K562 (cell line): ENCODE measurements at regions not wholly inside any gene's neighbourhood (a gene's known extent, or its start where the extent isn't known, plus 50 kb on each side); places are given as distances from the start of the nearest gene placed in this dataset.

ENCODE experiments used
- ATAC-seq: fragments of 200-7000 bp; cut with Tn5 transposase; 3 replicates; pipeline ENCODE4 v1.9.1; 2020; ENCODE audit warnings: moderate library complexity
- BruUV-seq: library from RNA; stranded (reverse); fragments of 400-500 nt; replicated peaks from 2 replicates; lab custom pipeline; 2021; lab: Mats Ljungman, UMichigan
- CTCF ChIA-PET: fragments of 300-600 bp; formaldehyde crosslinking; extraction: SDS; loops from one replicate; lab custom pipeline; 2021; ENCODE audit warnings: low intra/inter-chr PET ratio; lab: Yijun Ruan, JAX
- POLR2A ChIA-PET: fragments of 300-600, 350-650 bp; sonication (Branson Sonifier 250); formaldehyde crosslinking; extraction: SDS; loops from one replicate; lab custom pipeline; 2021; ENCODE audit warnings: antibody characterized with exemption, inconsistent platforms; lab: Yijun Ruan, JAX
- DNase-seq, 4 experiments: peaks; one replicate each; pipeline versions ENCODE4 v3.0.0 to v3.0.0-alpha.2; 2011 to 2018; ENCODE audit warnings: low spot score in 3 of 4, mixed read lengths in 3 of 4; ENCODE audit errors: extremely low read depth in 1 of 4
- FAIRE-seq: peaks from 2 replicates; lab custom pipeline; 2011; peaks lifted over from hg19 to GRCh38; lab: Jason Lieb, UNC
- H2AFZ ChIP-seq: 2 replicates; pipeline ENCODE4 v1.6.0; 2011; ENCODE audit warnings: low read depth, low read length, control low read depth, inconsistent platforms
- H3K27ac ChIP-seq: fragments of 200-600 bp; 3 replicates; pipeline ENCODE4 v1.8.0; 2011; ENCODE audit warnings: low read depth, mild to moderate bottlenecking, control low read depth, inconsistent platforms, low read length, moderate library complexity, mixed read lengths; ENCODE audit errors: extremely low read depth
- H3K27me3 ChIP-seq, 2 experiments: fragments of 300-600 bp in 1 of 2; 2 replicates in 1 of 2; 3 replicates in 1 of 2; pipeline versions ENCODE4 v1.6.0 to v1.8.0; 2011; ENCODE audit warnings: inconsistent platforms in 2 of 2, low read length in 2 of 2, mild to moderate bottlenecking in 1 of 2, mixed read lengths in 1 of 2, moderate library complexity in 1 of 2; ENCODE audit not compliant: control insufficient read depth in 2 of 2, insufficient read depth in 2 of 2
- H3K36me3 ChIP-seq: fragments of 300-600 bp; 3 replicates; pipeline ENCODE4 v1.8.0; 2011; ENCODE audit warnings: mild to moderate bottlenecking, low read length, inconsistent platforms; ENCODE audit not compliant: control insufficient read depth, insufficient read depth
- H3K4me1 ChIP-seq, 2 experiments: fragments of 200-600 bp in 1 of 2; replicated peaks in 1 of 2; 2 replicates in 1 of 2; 3 replicates in 1 of 2; pipeline versions ENCODE4 v1.5.1 to v1.8.0; 2011; ENCODE audit warnings: inconsistent platforms in 2 of 2, low read length in 2 of 2, mild to moderate bottlenecking in 1 of 2, mixed read lengths in 1 of 2, moderate library complexity in 1 of 2; ENCODE audit not compliant: control insufficient read depth in 2 of 2, insufficient read depth in 2 of 2
- H3K4me2 ChIP-seq: 2 replicates; pipeline ENCODE4 v1.6.1; 2011; ENCODE audit warnings: low read length, control low read depth, inconsistent platforms, mixed read lengths; ENCODE audit not compliant: insufficient read depth
- H3K4me3 ChIP-seq: fragments of 200-600 bp; sonication (generic), shearing (Covaris generic); 2 replicates; pipeline ENCODE4 v1.5.1; 2016; ENCODE audit warnings: control low read depth, inconsistent platforms
- H3K79me2 ChIP-seq: fragments of 200-600 bp; 3 replicates; pipeline ENCODE4 v1.8.0; 2011; ENCODE audit warnings: low read length, inconsistent platforms; ENCODE audit not compliant: control insufficient read depth, insufficient read depth
- H3K9ac ChIP-seq, 2 experiments: 2 replicates each; pipeline versions ENCODE4 v1.6.0 to v1.6.1; 2011; ENCODE audit warnings: low read depth in 2 of 2, low read length in 2 of 2, control low read depth in 1 of 2, inconsistent platforms in 1 of 2, mild to moderate bottlenecking in 1 of 2, mixed read lengths in 1 of 2; ENCODE audit not compliant: insufficient read depth in 1 of 2
- H3K9me1 ChIP-seq: one replicate; pipeline ENCODE4 v1.6.0; 2011; ENCODE audit warnings: inconsistent platforms, mild to moderate bottlenecking, low read length, moderate library complexity; ENCODE audit not compliant: control insufficient read depth, insufficient read depth
- H3K9me3 ChIP-seq: replicated peaks from 2 replicates; pipeline ENCODE4 v1.5.1; 2011; ENCODE audit warnings: low read depth, low read length, inconsistent platforms; ENCODE audit not compliant: control insufficient read depth, insufficient read depth
- H4K20me1 ChIP-seq: replicated peaks from 2 replicates; pipeline ENCODE4 v1.6.1; 2011; ENCODE audit warnings: low read length, inconsistent platforms, mixed read lengths; ENCODE audit not compliant: control insufficient read depth, insufficient read depth
- CBX5 ChIP-seq: IDR thresholded peaks from 2 replicates; pipeline ENCODE4 v1.6.1; 2014; ENCODE audit warnings: low read depth, borderline replicate concordance
- DACH1 ChIP-seq: fragments of 450-650 bp; IDR thresholded peaks from 2 replicates; pipeline ENCODE4 v1.6.1; 2018; ENCODE audit not compliant: partially characterized antibody
- EP400 ChIP-seq: fragments of 450-650 bp; IDR thresholded peaks from 2 replicates; pipeline ENCODE4 v1.6.1; 2017; ENCODE audit warnings: antibody characterized with exemption, mild to moderate bottlenecking, moderate library complexity
- EZH2 ChIP-seq: IDR thresholded peaks from 2 replicates; pipeline ENCODE4 v1.6.1; 2012; ENCODE audit warnings: low read depth, mild to moderate bottlenecking, inconsistent platforms, low read length, borderline replicate concordance
- ILK ChIP-seq: fragments of 450-650 bp; IDR thresholded peaks from 2 replicates; pipeline ENCODE4 v1.6.1; 2016; ENCODE audit warnings: missing genetic modification characterization, low read depth, mild to moderate bottlenecking, missing compliant biosample characterization, moderate library complexity, borderline replicate concordance
- JUN ChIP-seq, 2 experiments: sonication (generic) in 1 of 2; formaldehyde crosslinking in 1 of 2; IDR thresholded peaks; 2 replicates each; pipeline versions ENCODE4 v1.6.1 to v1.8.0; 2012 to 2022; ENCODE audit warnings: borderline replicate concordance in 2 of 2, mild to moderate bottlenecking in 2 of 2, improper control_type of control experiment in 1 of 2, low read depth in 1 of 2, low read length in 1 of 2, missing genetic modification reagents in 1 of 2
- NR1H2 ChIP-seq: sonication (generic); formaldehyde crosslinking; IDR thresholded peaks from 2 replicates; pipeline ENCODE4 v1.4.0; 2020; ENCODE audit warnings: mild to moderate bottlenecking, missing genetic modification reagents
- RBM34 ChIP-seq: fragments of 200-400 bp; formaldehyde crosslinking; IDR thresholded peaks from 2 replicates; pipeline ENCODE4 v1.6.1; 2018; ENCODE audit warnings: low read length, borderline replicate concordance; ENCODE audit not compliant: insufficient read depth
- SMAD1 ChIP-seq: fragments of 150-350 bp; IDR thresholded peaks from 2 replicates; pipeline ENCODE4 v1.6.1; 2014; ENCODE audit warnings: low read length, low read depth; ENCODE audit not compliant: partially characterized antibody
- SOX6 ChIP-seq: fragments of 450-650 bp; IDR thresholded peaks from 2 replicates; pipeline ENCODE4 v1.6.1; 2014; ENCODE audit warnings: mild to moderate bottlenecking
- SRF ChIP-seq, 2 experiments: fragments of 250-450, 450-650 bp in 1 of 2; sonication (Bioruptor Pico) in 1 of 2; sonication (generic) in 1 of 2; formaldehyde crosslinking; IDR thresholded peaks; 2 replicates each; pipeline versions ENCODE4 v1.5.0 to v1.5.1; 2020 to 2022; ENCODE audit warnings: mild to moderate bottlenecking in 1 of 2, missing genetic modification reagents in 1 of 2
- STAT5B ChIP-seq: fragments of 250-450 bp; sonication (Bioruptor Pico); IDR thresholded peaks from 2 replicates; pipeline ENCODE4 v1.8.0; 2021; ENCODE audit warnings: mild to moderate bottlenecking, inconsistent platforms
- THRAP3 ChIP-seq: fragments of 450-650 bp; IDR thresholded peaks from 2 replicates; pipeline ENCODE4 v1.6.1; 2016; ENCODE audit warnings: mild to moderate bottlenecking, inconsistent platforms, borderline replicate concordance
- TRIM25 ChIP-seq: fragments of 450-650 bp; IDR thresholded peaks from 2 replicates; pipeline ENCODE4 v1.7.0; 2016; ENCODE audit warnings: borderline replicate concordance
- ZBTB11 ChIP-seq, 3 experiments: fragments of 200-800 bp in 1 of 3; fragments of 250-450 bp in 1 of 3; fragments of 450-650 bp in 1 of 3; sonication (Bioruptor Pico) in 1 of 3; sonication (Bioruptor generic) in 1 of 3; formaldehyde crosslinking in 1 of 3; IDR thresholded peaks; 2 replicates each; pipeline versions ENCODE4 v1.6.1 to v1.8.0; 2016 to 2022; ENCODE audit warnings: mild to moderate bottlenecking in 2 of 3, missing genetic modification characterization in 2 of 3, missing compliant biosample characterization in 1 of 3, moderate library complexity in 1 of 3
- ZBTB7A ChIP-seq: IDR thresholded peaks from 2 replicates; pipeline ENCODE4 v1.6.1; 2011; ENCODE audit warnings: low read depth, mild to moderate bottlenecking, low read length, moderate library complexity, borderline replicate concordance; ENCODE audit not compliant: control insufficient read depth
- ZNF232 ChIP-seq: sonication (generic); formaldehyde crosslinking; IDR thresholded peaks from 2 replicates; pipeline ENCODE4 v1.8.0; 2022; ENCODE audit warnings: mild to moderate bottlenecking, missing genetic modification reagents
- ZNF431 ChIP-seq: sonication (generic); formaldehyde crosslinking; IDR thresholded peaks from 2 replicates; pipeline ENCODE4 v1.8.0; 2022; ENCODE audit warnings: mild to moderate bottlenecking, missing genetic modification reagents
- ZNF785 ChIP-seq: fragments of 250-450 bp; sonication (Bioruptor Pico); IDR thresholded peaks from 2 replicates; pipeline ENCODE4 v1.4.0; 2020; ENCODE audit warnings: mild to moderate bottlenecking
- in situ Hi-C: fragments of 300-500 bp; cut with MboI; formaldehyde crosslinking; loops from 4 replicates; pipeline ENCODE4 v1.15.0; 2018; ENCODE audit warnings: inconsistent platforms, mixed read lengths
- intact Hi-C: fragments of 100-400 bp; cut with micrococcal nuclease; formaldehyde crosslinking; loops from 2 replicates; pipeline ENCODE4 v1.14.2; 2022

- Histone ChIP-seq H4K20me1 (no peaks in the 10 kb centered on the region), H3K4me3 (no peak overlapping the region), H3K27ac (no peak overlapping the region), H3K4me1 (no peaks in the 10 kb centered on the region), H3K9me1 (no peaks in the 10 kb centered on the region), H3K4me2 (no peak overlapping the region), H3K79me2 (no peaks in the 10 kb centered on the region), H2AFZ (no peak overlapping the region), H3K36me3 (no peaks in the 10 kb centered on the region), H3K27me3 (no peaks in the 10 kb centered on the region), H3K9ac (no peak overlapping the region), H3K9me3 (no peaks in the 10 kb centered on the region)
- ATAC-seq (no peak), DNase-seq (no peak), FAIRE-seq (no peak)
- in situ Hi-C loops: no loop called here
- ChIA-PET POLR2A (no interaction called here), CTCF (no interaction called here)
- intact Hi-C loops: no loop called here
- BruUV-seq: no TSS peak
- TF ChIP-seq ZBTB11 (CRISPR knock-in tag; IDR thresholded peaks at IDR 0.05) (no peak), ZBTB7A (no peak), TRIM25 (no peak), EZH2 (no peak), NR1H2 (CRISPR knock-in tag) (no peak), SMAD1 (no peak), EP400 (no peak), SRF (CRISPR knock-in tag; IDR thresholded peaks at IDR 0.05) (no peak), CBX5 (no peak), ZNF785 (CRISPR knock-in tag) (no peak), THRAP3 (no peak), ZNF232 (no peak), DACH1 (no peak), RBM34 (no peak), SOX6 (no peak), ILK (tag) (no peak), STAT5B (no peak), JUN (IDR thresholded peaks at IDR 0.05; ENCODE audit: borderline replicate concordance, low read depth, low read length) (no peak), JUN (CRISPR knock-in tag; IDR thresholded peaks at IDR 0.05; ENCODE audit: borderline replicate concordance) (no peak), ZNF431 (no peak)
Observed at GRCh38 chr14:27370775-27371174, 772.9 kb upstream of the NOVA1 start.
